ENCODE measurements at regions not wholly inside any gene's neighbourhood (a gene's known extent, or its start where the extent isn't known, plus 50 kb on each side); places are given as distances from the start of the nearest gene placed in this dataset.

DNA sequence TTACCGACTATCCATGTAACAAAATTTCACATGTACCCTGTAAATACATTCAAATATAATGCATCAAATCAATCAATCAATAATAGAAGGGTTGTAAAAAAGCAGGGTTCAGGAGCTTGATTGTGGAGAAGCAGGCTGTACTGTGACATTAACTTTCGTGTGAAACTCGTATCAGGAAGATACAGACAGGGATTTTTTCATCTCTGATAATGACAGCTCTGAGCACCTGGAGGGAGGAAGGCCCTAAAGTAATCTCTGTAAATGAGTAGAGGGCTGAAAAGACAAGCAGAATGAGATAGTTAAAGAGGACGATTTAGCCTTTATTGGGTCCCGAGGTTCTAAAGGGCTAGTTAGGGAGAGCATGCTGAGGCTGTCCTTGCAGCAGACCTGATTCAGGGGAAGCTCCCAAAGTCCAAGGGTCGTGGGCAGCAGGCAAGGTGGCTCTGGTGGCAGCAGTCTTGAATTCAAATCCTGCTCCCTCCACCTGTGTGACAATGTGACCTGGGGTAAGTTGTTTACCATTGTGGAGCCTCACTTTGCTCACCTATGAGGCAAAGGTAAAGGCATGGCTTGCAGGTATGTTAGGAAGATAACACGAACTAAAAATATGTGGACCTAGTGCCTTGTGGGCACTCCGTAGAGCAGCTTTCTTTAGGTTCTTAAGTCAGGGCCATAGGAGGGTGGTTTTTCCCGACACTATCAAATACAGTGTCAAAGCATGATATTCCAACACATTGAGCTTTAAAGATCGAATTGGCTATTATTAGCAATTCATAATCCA lies 219.4 kb upstream of the MYLIP start:
- TF ChIP-seq, protein P1, sequence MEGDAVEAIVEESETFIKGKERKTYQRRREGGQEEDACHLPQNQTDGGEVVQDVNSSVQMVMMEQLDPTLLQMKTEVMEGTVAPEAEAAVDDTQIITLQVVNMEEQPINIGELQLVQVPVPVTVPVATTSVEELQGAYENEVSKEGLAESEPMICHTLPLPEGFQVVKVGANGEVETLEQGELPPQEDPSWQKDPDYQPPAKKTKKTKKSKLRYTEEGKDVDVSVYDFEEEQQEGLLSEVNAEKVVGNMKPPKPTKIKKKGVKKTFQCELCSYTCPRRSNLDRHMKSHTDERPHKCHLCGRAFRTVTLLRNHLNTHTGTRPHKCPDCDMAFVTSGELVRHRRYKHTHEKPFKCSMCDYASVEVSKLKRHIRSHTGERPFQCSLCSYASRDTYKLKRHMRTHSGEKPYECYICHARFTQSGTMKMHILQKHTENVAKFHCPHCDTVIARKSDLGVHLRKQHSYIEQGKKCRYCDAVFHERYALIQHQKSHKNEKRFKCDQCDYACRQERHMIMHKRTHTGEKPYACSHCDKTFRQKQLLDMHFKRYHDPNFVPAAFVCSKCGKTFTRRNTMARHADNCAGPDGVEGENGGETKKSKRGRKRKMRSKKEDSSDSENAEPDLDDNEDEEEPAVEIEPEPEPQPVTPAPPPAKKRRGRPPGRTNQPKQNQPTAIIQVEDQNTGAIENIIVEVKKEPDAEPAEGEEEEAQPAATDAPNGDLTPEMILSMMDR (conservative IDR thresholded peaks at IDR 0.05; ENCODE audit: low read depth in 2 of 2) = no peak
- TF ChIP-seq POLR2AphosphoS5 (IDR thresholded peaks at IDR 0.05; ENCODE audit: low read depth) = no peak
- TF ChIP-seq REST (IDR thresholded peaks at IDR 0.05; ENCODE audit: unreplicated experiment) = no peak
- no peak for TF ChIP-seq EZH2 (IDR thresholded peaks at IDR 0.05; ENCODE audit: low read depth, unreplicated experiment)
- no peak for TF ChIP-seq JUNB (IDR thresholded peaks at IDR 0.05; ENCODE audit: unreplicated experiment)
- TF ChIP-seq EZH2phosphoT487 (IDR thresholded peaks at IDR 0.05; ENCODE audit: unreplicated experiment) = no peak
- TF ChIP-seq STAT1 (IDR thresholded peaks at IDR 0.05; ENCODE audit: unreplicated experiment) = no peak
- TF ChIP-seq, protein P2, sequence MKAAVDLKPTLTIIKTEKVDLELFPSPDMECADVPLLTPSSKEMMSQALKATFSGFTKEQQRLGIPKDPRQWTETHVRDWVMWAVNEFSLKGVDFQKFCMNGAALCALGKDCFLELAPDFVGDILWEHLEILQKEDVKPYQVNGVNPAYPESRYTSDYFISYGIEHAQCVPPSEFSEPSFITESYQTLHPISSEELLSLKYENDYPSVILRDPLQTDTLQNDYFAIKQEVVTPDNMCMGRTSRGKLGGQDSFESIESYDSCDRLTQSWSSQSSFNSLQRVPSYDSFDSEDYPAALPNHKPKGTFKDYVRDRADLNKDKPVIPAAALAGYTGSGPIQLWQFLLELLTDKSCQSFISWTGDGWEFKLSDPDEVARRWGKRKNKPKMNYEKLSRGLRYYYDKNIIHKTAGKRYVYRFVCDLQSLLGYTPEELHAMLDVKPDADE (IDR thresholded peaks at IDR 0.05) = no peak
- TF ChIP-seq CREB1 (CRISPR knock-in tag; IDR thresholded peaks at IDR 0.05; ENCODE audit: low read depth) = no peak
- TF ChIP-seq ZNF462 (CRISPR knock-in tag; IDR thresholded peaks at IDR 0.05) = no peak
- no peak for TF ChIP-seq NANOG (IDR thresholded peaks at IDR 0.05; ENCODE audit: borderline replicate concordance)
- TF ChIP-seq ZNF331 (CRISPR knock-in tag; IDR thresholded peaks at IDR 0.05; ENCODE audit: low read depth) = no peak
- TF ChIP-seq ZNF114 (CRISPR knock-in tag; IDR thresholded peaks at IDR 0.05) = no peak
